HG03460 (cell line): ENCODE measurements at regions not wholly inside any gene's neighbourhood (a gene's known extent, or its start where the extent isn't known, plus 50 kb on each side); places are given as distances from the start of the nearest gene placed in this dataset.
"Not testable (repeated sequence)": the region's sequence is repeated elsewhere in the genome, so short reads cannot be mapped to it uniquely, and the experiment has no call there.

ENCODE experiments used
- ATAC-seq: cut with Tn5 transposase; IDR thresholded peaks from one replicate; pipeline ENCODE4 v1.9.1; 2021; ENCODE audit not compliant: unreplicated experiment

DNA sequence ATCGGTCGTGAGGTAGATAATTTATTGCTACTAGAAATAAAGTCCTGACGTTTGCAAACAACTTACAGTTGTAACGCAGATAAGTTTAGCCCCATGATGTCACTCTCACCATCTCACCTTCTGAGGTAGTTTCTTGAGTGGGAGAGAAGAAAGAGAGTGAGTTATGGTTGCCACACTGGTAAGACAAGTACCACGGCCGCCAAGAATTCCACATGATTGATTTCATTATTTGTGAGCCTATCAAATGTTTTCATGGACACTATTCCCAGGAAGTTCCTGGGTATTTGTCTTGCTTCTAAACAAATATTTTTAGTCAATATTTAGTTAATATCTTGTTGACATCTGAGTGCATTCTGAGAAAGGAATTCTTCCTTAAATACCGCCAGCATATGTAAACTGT is 339.4 kb upstream of the KIAA1217 start:
- no peak for ATAC-seq

DNA sequence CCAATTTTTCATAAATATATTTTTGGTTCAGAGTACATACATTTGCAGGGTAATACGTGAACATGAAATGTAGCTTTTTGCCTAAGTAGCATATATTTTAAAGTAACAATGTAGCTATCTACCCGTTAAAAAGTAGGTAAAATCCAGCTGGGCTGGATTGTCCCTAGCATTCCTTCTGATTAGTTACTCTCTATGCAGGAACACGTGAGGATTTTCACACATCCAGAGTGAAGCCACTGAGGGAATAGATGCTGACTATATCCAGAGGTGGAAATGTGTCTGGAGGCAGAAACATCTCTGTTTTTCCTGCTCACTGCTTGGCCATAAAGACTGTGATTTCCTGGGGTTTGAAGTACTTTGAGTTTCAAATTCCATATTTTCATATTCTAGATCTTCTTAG is 338.9 kb upstream of the KIAA1217 start:
- no peak for ATAC-seq

GRCh38 chr10:23870651-23871610 is 338.0 kb upstream of the KIAA1217 start:
- ATAC-seq, result no peak

- no peak for ATAC-seq
Measured at GRCh38 chr10:23872290-23872689, 336.6 kb upstream of the KIAA1217 start.

DNA sequence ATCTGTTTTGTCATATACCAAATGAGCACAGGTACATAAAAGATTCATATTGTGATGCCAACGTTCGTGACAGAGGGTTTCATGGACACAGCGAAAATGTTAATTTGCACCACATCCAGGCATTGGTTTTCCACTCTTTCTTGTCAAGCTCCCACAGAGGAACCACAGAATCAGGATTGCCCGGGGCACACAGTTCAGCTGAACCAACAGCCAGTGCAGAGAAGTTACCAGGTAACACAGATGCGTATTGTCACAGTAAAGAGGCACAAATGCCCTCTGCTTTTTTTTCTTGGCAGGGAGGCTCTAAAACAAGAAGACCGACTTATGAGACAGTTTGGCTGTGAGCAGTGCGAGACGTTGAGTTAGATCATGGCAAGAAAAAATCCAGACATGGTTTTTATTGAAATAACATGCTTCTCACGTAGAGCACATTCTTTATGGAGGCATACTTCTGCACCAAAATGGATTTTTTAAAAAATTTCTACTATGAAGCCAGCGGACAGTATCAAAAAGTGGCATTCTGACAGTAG is 331.1 kb upstream of the KIAA1217 start:
- no peak for ATAC-seq

DNA sequence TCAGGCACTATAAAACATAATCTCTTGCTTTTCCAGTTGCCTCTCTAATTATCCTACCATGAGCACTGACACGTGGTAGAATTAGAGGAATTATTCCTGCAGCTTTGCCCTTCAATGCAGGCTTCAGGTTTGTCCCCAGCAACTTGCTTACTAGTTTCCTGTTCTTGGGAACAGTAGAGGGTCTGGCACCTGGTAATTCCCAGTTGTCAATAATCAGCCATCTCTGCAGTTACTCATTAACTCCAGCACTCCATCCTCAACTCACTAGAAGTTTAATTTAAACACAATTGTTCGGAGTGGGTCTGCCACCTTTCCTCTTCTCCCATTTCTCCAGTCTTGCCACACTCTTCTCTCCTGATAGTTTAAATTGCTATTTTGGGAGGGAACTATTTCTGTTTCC is 324.3 kb upstream of the KIAA1217 start:
- ATAC-seq, result no peak

DNA sequence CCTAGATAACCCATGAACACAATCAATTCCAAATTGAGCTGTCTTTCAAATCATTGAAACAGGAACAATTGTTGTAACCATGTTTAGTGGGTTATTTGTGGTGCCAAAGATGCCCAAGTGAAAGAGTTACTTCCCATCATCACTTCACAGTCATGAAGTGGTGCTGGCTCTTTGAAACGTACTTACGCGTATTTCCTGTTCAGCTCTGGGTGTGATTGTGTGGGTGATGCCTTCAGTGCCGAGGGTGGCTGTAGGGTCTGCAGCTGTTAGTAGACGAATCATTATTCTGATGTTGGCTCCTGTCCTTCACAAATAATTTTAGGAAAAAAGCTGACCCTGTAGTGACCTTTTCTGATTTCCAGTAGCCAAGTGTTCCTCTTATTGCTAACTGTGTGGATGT is 323.1 kb upstream of the KIAA1217 start:
- no peak for ATAC-seq

DNA sequence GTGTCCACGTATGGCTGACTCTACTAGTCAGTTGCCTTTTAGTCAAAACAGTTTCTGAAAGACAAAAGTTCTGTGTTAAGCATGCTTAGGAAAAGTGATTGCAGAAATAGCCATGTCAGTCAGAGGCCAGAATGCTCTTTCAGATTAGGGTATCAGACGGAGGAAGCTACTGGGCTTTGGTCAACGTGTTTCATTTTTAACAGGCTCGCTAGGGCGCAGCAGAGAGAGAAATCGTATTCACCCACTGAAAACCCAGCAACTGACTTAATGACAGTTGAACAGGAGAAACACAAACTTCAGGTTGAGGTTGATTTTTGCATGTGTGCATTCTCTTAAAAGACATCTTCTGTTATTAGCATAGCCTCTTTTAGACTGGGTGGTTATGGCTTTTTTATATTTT is 322.6 kb upstream of the KIAA1217 start:
- no peak for ATAC-seq

DNA sequence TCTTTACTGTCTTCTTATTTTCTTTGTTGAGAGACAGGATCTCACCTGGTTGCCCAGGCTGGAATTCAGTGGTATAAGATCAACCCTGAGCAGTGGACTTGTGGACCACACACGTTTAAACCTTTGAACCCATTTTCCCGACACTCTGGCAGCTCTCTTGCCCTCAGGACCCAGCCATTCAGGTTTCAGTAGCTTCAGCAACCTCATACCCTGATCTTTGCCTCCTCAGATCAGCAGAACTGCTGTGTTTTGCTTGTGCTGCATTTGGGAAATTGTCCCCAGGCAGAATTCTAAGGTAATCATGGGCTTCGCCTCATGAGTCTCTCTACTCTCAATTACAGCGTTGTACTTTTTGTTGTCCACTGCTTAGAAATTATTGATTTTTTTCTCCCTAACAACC is 317.6 kb upstream of the KIAA1217 start:
- no peak for ATAC-seq

DNA sequence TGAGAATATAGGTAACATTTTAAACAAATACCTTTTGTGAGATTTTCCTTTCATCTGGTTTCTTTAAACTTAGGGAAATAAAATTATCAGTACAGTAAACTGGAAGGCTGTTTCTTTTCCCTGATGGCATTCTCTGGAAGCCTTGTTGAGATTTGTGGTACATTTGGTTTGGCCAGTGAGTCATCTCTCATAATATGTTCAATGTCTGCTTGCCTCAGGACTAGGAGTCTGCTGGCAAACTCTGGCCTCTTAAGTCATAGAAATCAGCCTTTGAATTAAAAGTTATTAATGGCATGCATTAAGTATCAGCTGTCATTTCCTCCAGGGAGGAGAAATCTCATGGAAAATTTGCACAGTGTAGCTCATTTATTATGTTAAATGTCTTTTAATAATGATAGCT is 316.6 kb upstream of the KIAA1217 start:
- no peak for ATAC-seq

- ATAC-seq, result no peak
Measured at GRCh38 chr10:23897267-23897666, 311.7 kb upstream of the KIAA1217 start.

DNA sequence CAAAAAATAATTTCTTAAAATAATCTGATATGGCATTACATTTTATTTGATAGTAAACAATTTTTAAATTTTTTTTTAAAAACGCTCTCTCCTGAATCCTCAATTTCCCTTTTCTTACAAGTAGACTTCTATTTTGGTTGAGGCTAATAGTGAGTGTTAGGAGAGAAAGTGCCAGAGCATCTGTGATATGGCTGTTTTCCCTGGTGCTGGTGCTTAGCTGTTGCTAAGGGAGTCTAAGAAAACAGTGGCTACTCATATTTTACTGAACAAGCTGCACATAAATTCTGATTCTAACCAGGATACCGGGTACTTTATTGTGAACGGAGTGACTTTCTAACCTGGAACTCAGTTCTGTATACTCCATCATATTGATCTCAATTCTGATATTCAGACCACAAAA is 311.1 kb upstream of the KIAA1217 start:
- no peak for ATAC-seq

DNA sequence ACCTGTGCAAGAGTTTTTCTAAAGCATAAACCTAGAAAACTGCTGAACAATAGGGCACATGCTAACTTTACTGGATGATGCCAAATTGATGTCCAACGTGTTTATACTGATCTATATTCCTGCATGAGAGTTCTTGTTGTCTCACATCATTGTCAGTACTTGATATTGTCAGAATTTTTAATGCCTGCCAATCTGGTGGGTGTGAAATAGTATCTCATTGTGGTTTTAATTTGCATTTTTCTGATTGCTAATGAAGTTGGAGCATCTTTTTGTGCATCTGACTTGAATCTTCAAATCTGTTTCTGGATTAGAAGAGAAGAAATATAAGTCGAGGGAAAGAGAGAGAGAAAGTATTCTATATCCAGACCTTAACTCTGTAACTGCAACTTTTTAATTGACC is 309.8 kb upstream of the KIAA1217 start:
- ATAC-seq, result no peak

GRCh38 chr10:23910291-23910690 is 298.6 kb upstream of the KIAA1217 start:
- no peak for ATAC-seq

DNA sequence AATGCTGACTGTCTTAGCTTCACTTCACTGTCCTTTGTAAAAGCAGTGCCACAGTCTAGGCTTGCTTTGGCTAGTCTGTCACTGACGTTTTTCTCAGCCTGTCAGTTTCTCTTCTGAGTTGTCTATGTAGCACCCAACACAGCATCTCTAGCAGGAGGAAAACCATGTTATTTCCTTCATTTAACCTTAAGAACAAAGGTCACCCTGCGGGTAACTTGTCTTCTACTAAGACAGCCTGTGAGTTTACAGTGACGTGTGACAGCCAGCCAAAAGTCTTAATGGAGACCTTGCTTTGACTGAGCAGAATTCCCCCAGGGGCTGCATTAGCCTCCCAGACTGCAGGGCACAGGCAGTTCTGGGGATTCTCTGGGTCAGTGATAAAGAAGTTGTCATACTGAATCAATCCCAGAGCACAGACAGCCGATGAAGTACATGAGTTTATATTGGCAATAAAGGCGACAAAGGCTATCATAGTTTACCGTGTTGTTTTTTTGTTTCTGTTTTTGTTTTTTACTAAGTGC is 296.0 kb upstream of the KIAA1217 start:
- ATAC-seq, result no peak

GRCh38 chr10:23914641-23915040 is 294.3 kb upstream of the KIAA1217 start:
- ATAC-seq, result no peak

- ATAC-seq, result no peak
Measured at GRCh38 chr10:23917251-23917840, 291.6 kb upstream of the KIAA1217 start.

DNA sequence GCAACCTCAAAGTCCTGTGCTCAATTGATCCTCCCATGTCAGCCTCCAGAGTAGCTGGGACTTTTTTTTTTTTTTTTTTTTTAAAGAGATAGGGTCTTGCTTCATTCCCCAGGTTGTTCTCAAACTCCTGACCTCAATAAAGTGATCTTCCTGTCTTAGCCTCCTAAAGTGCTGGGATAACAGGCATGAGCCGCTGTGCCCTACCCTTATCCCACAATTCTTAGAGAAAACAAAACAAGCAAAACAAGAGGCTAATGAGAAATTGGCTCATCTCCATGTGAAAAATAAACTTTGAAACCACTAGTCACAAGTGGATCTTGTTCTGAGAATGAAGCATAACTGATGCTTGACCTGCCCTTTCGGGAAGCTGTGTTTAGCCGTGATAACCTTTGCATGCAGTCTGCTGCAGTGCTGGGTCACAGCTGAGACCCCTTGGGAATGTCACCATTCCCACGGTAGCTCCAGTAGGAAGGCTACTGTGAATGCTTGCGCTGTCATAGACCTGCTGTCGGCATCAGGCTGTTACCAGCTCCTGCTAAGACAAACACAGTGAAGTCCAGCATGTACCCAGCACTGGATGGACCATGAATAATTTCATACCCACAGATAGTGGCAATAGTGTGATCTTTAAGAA is 290.7 kb upstream of the KIAA1217 start:
- ATAC-seq, result no peak

DNA sequence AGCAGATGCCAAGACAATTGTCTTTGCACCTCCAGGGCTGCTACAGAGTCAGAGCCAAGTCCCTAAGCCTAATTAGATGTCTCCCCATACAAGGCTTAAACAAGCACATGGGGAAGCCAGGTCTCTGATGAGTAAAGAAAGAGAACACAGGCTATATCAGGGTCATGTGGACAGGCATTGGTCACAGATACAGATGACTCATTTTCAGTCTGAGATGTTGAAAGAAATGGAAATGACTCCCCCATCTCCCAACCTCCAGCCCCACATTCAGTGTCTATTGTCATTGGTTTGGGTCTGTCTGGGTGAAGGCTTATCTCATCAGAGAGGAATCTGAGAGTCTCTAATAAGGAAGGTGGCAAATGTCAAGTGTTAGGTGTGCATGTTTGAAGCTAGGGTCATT is 290.1 kb upstream of the KIAA1217 start:
- ATAC-seq, result no peak

- no peak for ATAC-seq
Measured at GRCh38 chr10:23927576-23928325, 281.2 kb upstream of the KIAA1217 start.

DNA sequence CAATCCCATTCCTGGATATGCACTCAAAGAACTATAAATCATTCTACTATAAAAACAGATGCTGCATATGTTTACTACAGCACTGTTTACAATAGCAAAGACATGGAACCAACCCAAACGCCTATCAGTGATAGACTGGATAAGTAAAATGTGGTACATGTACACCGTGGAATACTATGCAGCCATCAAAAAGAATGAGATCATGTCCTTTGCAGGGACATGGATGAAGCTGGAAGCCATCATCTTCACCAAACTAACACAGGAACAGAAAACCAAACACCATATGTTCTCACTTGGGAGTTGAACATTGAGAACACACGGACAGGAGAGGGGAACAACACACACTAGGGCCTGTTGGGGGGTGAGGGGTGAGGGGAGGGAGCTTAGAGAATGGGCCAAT is 274.9 kb upstream of the KIAA1217 start:
- ATAC-seq, result not testable (repeated sequence)
